C4-2B (cell line): ENCODE measurements at regions not wholly inside any gene's neighbourhood (a gene's known extent, or its start where the extent isn't known, plus 50 kb on each side); places are given as distances from the start of the nearest gene placed in this dataset.

Source experiments
- H3K27ac ChIP-seq: fragments of 450-650 bp; 2 replicates; pipeline ENCODE4 v1.5.1; 2017
- ZFX ChIP-seq: fragments of 450-650 bp; IDR thresholded peaks from 2 replicates; pipeline ENCODE4 v1.6.1; 2017
- TF ChIP-seq, protein P1 (sequence below): fragments of 450-650 bp; conservative IDR thresholded peaks from 2 replicates; pipeline ENCODE4 v1.5.1; 2017; ENCODE audit warnings: mild to moderate bottlenecking

DNA sequence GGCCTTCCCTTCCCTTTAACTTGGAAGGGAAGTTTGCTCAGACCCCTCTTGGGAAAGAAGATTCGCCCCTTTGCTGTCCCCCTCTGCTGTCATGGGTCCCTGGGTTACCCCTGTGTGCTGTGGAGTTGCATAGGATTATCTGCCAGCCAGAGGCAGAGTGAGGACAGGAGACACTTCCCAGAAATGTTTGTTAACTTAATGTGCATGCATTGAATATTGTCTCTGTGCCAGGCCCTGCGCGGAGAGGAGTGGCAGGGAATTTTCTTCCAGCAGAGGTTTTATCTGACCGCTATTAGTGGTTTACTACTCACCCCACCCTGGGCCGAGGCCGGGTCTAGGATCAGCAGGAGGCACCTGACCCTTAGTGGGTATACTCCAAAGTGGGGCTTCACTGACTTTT, 894.8 kb downstream of the TBC1D22A start:
- no peak for TF ChIP-seq ZFX
- TF ChIP-seq, protein P1, sequence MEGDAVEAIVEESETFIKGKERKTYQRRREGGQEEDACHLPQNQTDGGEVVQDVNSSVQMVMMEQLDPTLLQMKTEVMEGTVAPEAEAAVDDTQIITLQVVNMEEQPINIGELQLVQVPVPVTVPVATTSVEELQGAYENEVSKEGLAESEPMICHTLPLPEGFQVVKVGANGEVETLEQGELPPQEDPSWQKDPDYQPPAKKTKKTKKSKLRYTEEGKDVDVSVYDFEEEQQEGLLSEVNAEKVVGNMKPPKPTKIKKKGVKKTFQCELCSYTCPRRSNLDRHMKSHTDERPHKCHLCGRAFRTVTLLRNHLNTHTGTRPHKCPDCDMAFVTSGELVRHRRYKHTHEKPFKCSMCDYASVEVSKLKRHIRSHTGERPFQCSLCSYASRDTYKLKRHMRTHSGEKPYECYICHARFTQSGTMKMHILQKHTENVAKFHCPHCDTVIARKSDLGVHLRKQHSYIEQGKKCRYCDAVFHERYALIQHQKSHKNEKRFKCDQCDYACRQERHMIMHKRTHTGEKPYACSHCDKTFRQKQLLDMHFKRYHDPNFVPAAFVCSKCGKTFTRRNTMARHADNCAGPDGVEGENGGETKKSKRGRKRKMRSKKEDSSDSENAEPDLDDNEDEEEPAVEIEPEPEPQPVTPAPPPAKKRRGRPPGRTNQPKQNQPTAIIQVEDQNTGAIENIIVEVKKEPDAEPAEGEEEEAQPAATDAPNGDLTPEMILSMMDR: no peak
- H3K27ac ChIP-seq: no peak overlapping the region

DNA sequence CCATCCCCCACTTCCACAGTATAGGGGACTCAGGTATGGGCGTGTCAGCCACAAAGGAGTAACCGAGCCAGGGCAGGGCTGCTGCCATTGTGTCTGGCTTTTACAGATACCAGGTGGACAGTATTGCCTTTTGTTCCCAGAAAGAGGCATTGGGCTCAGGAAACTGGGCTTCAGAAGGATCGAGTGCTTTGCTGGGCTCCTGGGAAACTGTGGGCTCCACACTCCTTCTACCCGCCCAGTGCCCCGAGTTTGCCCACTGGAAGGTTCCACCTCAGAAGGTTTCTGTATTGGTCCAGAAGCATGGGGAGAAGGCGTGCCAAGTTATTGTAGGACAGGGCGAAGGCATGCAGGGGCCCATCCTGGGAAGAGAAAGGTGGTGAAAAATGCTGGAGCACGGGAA, 894.4 kb downstream of the TBC1D22A start:
- no peak for TF ChIP-seq ZFX
- TF ChIP-seq, protein P1: no peak
- H3K27ac ChIP-seq: no peak overlapping the region

DNA sequence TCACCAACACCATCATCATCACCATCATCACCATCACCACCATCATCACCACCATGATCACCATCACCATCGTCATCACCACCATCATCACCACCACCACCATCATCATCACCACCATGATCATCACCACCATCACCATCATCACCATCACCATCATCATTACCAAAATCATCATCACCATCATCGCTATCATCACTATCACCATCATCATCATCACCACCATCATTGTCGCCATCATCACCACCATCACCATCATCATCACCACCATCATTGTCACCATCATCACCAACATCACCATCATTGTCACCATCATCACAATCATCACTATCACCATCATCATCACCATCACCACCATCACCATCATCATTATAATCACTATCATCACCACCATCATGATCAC, 893.5 kb downstream of the TBC1D22A start:
- no peak for TF ChIP-seq ZFX
- TF ChIP-seq, protein P1: no peak
- H3K27ac ChIP-seq: no peak overlapping the region

DNA sequence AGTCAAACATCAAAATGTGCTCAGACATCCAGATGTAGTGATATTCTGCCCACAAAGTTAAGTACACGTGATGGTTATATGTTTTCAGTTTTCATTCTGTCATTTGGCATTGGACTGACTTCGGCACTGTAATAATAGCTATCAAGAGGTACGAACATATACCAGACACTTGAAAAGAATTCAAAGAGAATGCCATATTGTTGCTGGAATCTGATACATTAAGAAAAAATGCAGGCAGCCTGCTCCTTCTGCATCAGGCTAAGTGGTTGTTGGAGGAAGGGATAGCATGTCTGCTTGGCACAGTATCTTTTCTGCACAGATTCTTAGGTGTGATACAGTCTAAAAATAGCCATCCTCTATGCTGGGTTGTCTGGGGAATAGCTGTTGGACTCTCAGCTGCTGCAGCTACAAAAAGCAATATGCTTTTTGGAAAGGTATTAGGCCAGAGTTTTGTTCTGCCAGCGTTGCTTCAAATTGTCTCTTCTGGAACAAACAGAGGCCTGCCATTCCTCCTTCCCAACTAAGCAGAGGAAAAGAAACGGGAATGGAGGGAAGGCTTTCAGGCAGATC, 892.6 kb downstream of the TBC1D22A start:
- no peak overlapping the region for H3K27ac ChIP-seq
- no peak for TF ChIP-seq ZFX
- TF ChIP-seq, protein P1: no peak

DNA sequence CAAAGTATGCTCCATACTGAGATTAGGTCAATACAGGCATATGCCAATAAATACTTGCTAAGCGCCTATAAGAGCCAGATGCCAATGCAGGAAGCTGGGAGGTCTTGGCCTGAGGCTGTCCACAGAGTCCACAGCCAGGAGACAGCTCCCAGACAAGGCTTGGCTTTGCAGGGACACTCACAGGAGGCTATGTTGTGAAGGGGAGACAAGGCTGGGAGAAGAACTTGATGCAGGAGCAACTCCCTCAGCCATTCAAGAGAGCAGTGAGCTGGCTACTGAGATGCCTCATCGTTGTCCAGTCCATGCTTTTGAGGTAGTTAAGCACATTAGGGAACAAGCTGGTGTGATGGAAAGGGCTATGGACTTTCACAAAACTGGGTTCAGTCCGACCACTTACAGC, 891.5 kb downstream of the TBC1D22A start:
- H3K27ac ChIP-seq: no peak overlapping the region
- no peak for TF ChIP-seq ZFX
- TF ChIP-seq, protein P1: no peak

DNA sequence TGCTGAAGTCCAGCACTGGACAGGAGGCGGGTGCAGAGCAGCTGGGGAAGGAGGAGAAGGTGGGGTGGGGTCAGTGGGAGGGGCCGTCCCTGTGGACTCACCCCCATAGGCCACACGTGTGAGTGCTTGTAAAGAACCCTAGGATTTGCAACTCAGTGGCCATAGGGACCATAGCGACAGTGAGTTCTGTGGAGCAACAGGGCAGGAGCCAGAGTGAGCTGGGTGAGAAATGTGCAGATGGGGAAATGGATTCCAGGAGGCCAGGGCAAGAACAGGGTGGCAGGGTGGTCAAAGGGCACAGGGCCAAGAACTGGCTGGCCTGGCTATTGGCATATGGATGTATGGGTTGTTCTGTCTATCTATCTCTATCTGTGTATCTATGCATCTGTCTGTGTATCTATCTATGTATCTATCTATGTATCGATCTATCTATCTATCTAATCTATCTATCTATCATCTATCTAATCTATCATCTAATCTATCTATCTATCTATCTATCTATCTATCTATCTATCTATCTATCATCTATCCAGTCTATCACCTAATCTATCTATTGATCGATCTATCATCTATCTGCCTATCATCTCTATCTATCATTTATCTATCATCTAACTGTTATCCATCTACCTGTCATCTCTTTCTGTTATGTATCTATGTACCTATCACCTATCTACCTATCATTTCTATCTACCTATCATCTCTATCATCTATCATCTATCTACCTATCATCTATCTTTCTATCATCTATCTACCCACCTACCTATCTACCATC, 889.0 kb downstream of the TBC1D22A start:
- TF ChIP-seq, protein P1: no peak
- no peak for TF ChIP-seq ZFX
- H3K27ac ChIP-seq: no peak overlapping the region

DNA sequence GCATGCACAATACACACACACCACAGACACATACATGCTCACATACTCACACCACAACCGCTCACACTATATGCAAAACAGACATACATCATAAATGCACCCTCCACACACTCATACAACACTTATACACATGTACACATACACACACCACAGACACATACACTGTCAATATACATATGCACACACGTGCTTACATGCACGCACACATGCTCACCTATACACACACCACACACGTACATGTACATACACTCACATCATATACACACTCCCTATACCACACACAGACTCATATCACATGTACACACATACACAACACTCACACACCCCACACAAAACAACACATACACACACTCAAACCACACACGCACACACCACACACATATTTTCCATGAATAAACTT, 885.3 kb downstream of the TBC1D22A start:
- no peak overlapping the region for H3K27ac ChIP-seq
- TF ChIP-seq ZFX: no peak
- TF ChIP-seq, protein P1: no peak
